Immature natural killer cell (primary cell): ENCODE measurements at regions not wholly inside any gene's neighbourhood (a gene's known extent, or its start where the extent isn't known, plus 50 kb on each side); places are given as distances from the start of the nearest gene placed in this dataset.

Experiments
- DNase-seq, 3 donors: peaks; one replicate each; pipeline ENCODE4 v3.0.0; 2022; ENCODE audit warnings: mixed read lengths in 1 of 3
- H3K27ac Mint-ChIP-seq, 6 donors: one replicate each; pipeline ENCODE4 v1.8.0; 2020; ENCODE audit warnings: mixed read lengths in 6 of 6, mild to moderate bottlenecking in 5 of 6, inconsistent platforms in 4 of 6, moderate library complexity in 3 of 6
- H3K27me3 Mint-ChIP-seq, 3 donors: one replicate each; pipeline ENCODE4 v1.8.0; 2020 to 2021; ENCODE audit warnings: low read depth in 3 of 3, mild to moderate bottlenecking in 3 of 3, mixed read lengths in 3 of 3, moderate library complexity in 3 of 3, inconsistent platforms in 1 of 3
- H3K36me3 Mint-ChIP-seq, 3 donors: one replicate each; pipeline ENCODE4 v1.8.0; 2020; ENCODE audit warnings: mixed read lengths in 3 of 3, inconsistent platforms in 2 of 3, mild to moderate bottlenecking in 2 of 3
- H3K4me1 Mint-ChIP-seq, 2 donors: one replicate each; pipeline ENCODE4 v1.8.0; 2020; ENCODE audit warnings: inconsistent platforms in 2 of 2, mild to moderate bottlenecking in 2 of 2, mixed read lengths in 2 of 2, moderate library complexity in 1 of 2
- H3K4me3 Mint-ChIP-seq, 5 donors: one replicate each; pipeline ENCODE4 v1.8.0; 2020; ENCODE audit warnings: mild to moderate bottlenecking in 5 of 5, mixed read lengths in 5 of 5, inconsistent platforms in 3 of 5, moderate library complexity in 3 of 5
- H3K9me3 Mint-ChIP-seq, 6 donors: one replicate each; pipeline ENCODE4 v1.8.0; 2020; ENCODE audit warnings: mild to moderate bottlenecking in 6 of 6, mixed read lengths in 6 of 6, inconsistent platforms in 4 of 6, moderate library complexity in 3 of 6

- H3K4me3 Mint-ChIP-seq, result no peak overlapping the region
- peaks cover 0 to 5% (median 2%) of the 10 kb centered on the region in 3 donors for H3K27me3 Mint-ChIP-seq
- no peak overlapping the region for H3K27ac Mint-ChIP-seq
- H3K36me3 Mint-ChIP-seq, result no peaks in the 10 kb centered on the region
- no peak for DNase-seq
- no peaks in the 10 kb centered on the region for H3K9me3 Mint-ChIP-seq
- H3K4me1 Mint-ChIP-seq, result no peaks in the 10 kb centered on the region
Measured at GRCh38 chr1:228957535-228957934, 222.3 kb downstream of the RHOU start.

- H3K4me1 Mint-ChIP-seq, result no peaks in the 10 kb centered on the region
- H3K27ac Mint-ChIP-seq, result no peak overlapping the region
- H3K4me3 Mint-ChIP-seq, result no peak overlapping the region
- no peaks in the 10 kb centered on the region for H3K36me3 Mint-ChIP-seq
- DNase-seq, result no peak
- peaks cover 0 to 5% (median 2%) of the 10 kb centered on the region in 3 donors for H3K27me3 Mint-ChIP-seq
- H3K9me3 Mint-ChIP-seq, result no peaks in the 10 kb centered on the region
Measured at GRCh38 chr1:228958121-228958520, 222.8 kb downstream of the RHOU start.

- no peaks in the 10 kb centered on the region for H3K36me3 Mint-ChIP-seq
- no peak overlapping the region for H3K27ac Mint-ChIP-seq
- no peak overlapping the region for H3K4me3 Mint-ChIP-seq
- no peak for DNase-seq
- H3K27me3 Mint-ChIP-seq, result peaks cover 0 to 7% (median 2%) of the 10 kb centered on the region in 3 donors
- no peaks in the 10 kb centered on the region for H3K9me3 Mint-ChIP-seq
- H3K4me1 Mint-ChIP-seq, result no peaks in the 10 kb centered on the region
Measured at GRCh38 chr1:228958741-228959140, 223.5 kb downstream of the RHOU start.

GRCh38 chr1:228960705-228961104 lies 225.4 kb downstream of the RHOU start:
- Mint-ChIP-seq H3K27me3 (peaks cover 0 to 7% (median 2%) of the 10 kb centered on the region in 3 donors), H3K4me3 (no peak overlapping the region), H3K9me3 (no peaks in the 10 kb centered on the region), H3K4me1 (no peaks in the 10 kb centered on the region), H3K27ac (no peak overlapping the region), H3K36me3 (no peaks in the 10 kb centered on the region)
- DNase-seq, result no peak

DNA sequence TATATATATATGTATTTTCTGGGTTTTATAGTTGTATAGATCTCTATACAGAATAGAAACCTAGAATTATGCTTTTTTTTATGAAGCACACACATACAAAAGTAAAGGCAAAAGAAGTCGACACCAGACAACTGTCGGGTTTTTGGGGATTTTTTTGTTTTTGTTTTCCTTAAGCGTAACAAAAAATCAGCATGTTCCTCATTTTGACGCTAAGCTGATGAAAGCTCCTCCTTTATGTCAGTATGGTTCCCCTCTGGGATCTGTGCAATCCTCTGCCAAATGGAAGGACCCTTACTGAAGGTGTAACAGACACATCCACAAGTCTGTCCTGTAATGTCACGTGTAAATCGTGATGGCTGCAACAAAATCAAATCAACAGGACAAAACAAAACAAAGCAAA lies 226.2 kb downstream of the RHOU start:
- Mint-ChIP-seq H3K27ac (no peak overlapping the region), H3K4me3 (no peak overlapping the region), H3K9me3 (no peaks in the 10 kb centered on the region), H3K36me3 (no peaks in the 10 kb centered on the region), H3K27me3 (peaks cover 0 to 7% (median 3%) of the 10 kb centered on the region in 3 donors), H3K4me1 (no peaks in the 10 kb centered on the region)
- no peak for DNase-seq

DNA sequence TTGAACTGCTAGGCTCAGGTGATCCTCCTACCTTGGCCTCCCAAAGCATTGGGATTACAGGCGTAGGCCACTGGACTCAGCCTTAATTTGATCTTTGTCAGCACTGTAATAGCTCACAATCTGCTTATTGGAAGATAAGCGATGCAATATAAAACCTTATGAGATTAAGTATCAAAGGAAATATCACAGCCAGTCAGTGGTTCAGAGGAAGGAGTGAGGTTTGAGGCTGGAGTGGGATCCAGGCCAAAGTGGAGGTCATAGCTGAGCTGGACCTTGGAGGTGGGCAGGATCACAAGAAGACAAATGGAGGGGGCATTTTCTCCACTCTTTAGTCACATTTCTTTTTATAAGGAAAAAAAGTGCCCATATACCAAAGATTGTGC lies 228.5 kb downstream of the RHOU start:
- H3K9me3 Mint-ChIP-seq, result no peaks in the 10 kb centered on the region
- H3K27ac Mint-ChIP-seq, result no peak overlapping the region
- no peaks in the 10 kb centered on the region for H3K36me3 Mint-ChIP-seq
- no peak for DNase-seq
- H3K27me3 Mint-ChIP-seq, result peaks cover under 1 to 5% (median 2%) of the 10 kb centered on the region in 3 donors
- H3K4me1 Mint-ChIP-seq, result no peaks in the 10 kb centered on the region
- H3K4me3 Mint-ChIP-seq, result no peak overlapping the region

DNA sequence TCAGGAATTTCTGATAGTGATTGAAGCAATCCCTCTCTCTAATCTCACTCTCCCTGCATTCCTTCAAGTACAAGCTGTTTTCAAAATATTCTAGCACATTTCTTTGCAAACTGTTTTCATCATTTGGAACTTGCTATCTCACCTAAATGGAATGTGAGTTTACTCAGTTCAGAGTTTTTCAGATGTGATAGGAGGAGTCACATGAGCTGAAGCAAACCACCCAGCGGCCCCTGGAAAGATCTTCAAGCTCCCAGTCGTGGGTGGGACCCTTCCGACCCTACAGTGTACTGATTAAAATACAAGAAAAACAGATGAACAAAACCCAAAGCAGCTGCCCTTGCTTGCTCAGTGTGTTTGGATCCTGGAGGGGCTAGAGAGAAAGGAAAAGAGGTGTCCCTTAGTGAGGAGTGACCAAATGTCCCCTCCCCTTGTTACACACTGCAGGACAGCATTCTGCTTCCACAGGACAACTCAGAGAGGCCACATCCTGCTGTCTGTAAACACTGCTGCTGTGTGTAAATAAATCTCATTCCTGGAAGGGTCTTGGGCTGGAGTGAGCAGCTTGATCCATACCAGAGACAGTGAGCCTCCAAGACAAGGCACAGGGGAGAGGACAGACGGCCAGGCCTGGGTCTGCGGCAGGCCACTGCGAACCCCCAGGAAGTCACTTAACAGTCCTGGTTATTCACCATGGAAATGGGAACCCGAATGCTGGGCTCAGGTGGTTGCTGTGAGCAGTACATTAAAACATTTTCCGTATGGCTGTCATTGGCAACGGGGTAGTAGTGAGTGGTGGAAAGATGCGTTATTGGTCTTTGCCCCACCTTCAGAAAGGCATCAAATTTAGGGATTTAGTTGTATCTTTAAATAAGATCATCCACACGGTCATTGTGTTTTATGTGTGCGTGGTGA lies 229.2 kb downstream of the RHOU start:
- no peak for DNase-seq
- H3K27me3 Mint-ChIP-seq, result peaks cover 2 to 5% (median 4%) of the 10 kb centered on the region in 3 donors
- H3K9me3 Mint-ChIP-seq, result no peaks in the 10 kb centered on the region
- H3K4me3 Mint-ChIP-seq, result no peak overlapping the region
- H3K36me3 Mint-ChIP-seq, result no peaks in the 10 kb centered on the region
- no peak overlapping the region for H3K27ac Mint-ChIP-seq
- no peaks in the 10 kb centered on the region for H3K4me1 Mint-ChIP-seq

DNA sequence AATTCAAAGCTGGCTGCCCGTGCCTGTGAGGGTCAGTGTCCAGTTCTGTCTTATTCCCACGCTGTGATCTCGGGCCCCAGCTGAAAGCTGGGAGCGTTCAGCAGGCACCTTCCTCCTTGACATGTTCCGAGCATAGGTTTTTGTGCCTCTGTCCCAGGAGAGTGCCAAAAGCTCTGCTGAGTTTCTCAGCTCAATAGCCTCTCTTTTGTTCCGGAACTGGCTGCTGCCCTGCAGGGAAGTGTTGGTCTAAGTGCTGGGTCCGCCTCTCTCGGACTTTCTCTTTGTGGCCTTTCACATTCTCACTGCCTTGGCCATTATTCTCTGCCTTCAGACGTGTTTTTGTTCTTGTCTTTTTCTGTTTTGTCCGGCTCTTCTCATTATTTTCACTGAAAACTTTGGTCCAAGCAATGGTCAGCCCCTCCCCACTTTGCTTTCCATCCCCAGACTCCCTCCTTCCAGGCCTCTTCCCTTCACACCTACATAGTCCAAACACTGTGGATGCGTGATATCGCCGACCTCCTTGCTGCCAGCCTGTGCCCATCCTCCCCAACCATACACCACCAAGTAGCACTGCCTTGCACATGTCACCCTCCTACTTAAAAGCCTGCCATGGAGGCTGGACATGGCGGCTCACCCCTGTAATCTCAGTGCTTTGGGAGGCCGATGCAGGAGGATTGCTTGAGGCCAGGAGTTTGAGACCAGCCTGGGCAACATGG lies 233.8 kb downstream of the RHOU start:
- no peak overlapping the region for H3K27ac Mint-ChIP-seq
- DNase-seq, result no peak
- H3K4me1 Mint-ChIP-seq, result no peaks in the 10 kb centered on the region
- H3K27me3 Mint-ChIP-seq, result peaks cover 2 to 9% (median 4%) of the 10 kb centered on the region in 3 donors
- no peak overlapping the region for H3K4me3 Mint-ChIP-seq
- no peaks in the 10 kb centered on the region for H3K9me3 Mint-ChIP-seq
- H3K36me3 Mint-ChIP-seq, result no peaks in the 10 kb centered on the region

DNA sequence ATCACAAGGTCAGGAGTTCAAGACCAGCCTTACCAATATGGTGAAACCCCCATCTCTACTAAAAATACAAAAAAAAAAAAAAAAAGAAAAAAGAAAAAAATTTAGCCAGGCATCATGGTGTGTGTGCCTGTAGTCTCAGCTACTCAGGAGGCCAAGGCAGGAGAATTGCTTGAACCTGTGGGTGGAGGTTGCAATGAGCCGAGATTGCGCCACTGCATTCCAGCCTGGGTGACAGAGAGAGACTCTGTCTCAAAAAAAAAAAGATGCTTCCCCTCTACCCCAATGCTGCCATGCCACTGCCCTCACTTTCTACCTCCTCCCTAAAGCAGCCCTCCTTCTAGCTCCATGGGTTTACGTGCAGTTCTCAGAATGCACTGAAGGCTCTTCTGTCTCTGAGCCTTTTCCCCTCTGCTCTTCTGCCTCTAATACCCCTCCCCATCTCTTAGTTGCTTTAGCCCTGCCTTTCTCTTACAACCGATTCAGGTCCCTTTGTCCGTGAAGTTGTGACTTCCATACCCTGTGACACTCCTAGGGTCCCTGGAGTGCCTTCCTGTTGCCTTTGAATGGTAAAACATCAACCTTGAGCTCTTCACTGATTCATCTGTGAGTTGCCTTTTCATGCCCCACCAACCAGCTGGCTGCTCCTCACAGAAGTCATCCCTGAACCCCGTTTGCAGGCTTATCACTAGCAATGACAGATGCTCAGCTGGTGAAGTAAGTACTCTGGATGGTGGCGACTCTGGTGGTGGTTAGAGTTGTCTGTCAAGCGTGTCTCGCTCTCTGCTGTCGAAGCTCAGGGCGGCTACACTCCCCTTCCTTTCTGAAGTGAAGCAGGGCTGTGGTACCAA lies 234.9 kb downstream of the RHOU start:
- no peak overlapping the region for H3K27ac Mint-ChIP-seq
- H3K4me3 Mint-ChIP-seq, result no peak overlapping the region
- no peaks in the 10 kb centered on the region for H3K36me3 Mint-ChIP-seq
- H3K27me3 Mint-ChIP-seq, result peaks cover 2 to 9% (median 6%) of the 10 kb centered on the region in 3 donors
- no peaks in the 10 kb centered on the region for H3K9me3 Mint-ChIP-seq
- DNase-seq, result no peak
- no peaks in the 10 kb centered on the region for H3K4me1 Mint-ChIP-seq

DNA sequence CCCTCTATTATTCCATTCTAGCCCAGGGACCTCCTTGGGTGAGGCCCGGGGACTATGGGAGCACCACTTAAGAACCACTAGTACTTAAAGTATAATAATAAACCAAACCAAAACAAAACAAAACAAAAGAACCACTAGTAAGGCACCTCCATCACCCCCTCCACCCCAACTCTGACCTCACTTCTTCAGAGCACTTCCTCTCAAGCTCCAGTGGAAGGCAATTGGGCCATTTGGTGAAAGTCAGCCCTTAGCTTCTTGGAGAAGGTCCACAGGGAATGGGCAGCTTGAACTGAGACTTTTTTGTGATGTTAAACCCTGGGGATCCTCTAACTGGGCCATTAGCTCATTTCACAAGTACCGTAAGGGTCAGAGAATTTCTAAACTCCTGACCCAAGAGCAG lies 237.3 kb downstream of the RHOU start:
- Mint-ChIP-seq H3K27ac (no peak overlapping the region), H3K4me3 (no peak overlapping the region), H3K4me1 (no peaks in the 10 kb centered on the region), H3K27me3 (peaks cover 2 to 9% (median 7%) of the 10 kb centered on the region in 3 donors), H3K36me3 (no peaks in the 10 kb centered on the region), H3K9me3 (no peaks in the 10 kb centered on the region)
- DNase-seq, result no peak

DNA sequence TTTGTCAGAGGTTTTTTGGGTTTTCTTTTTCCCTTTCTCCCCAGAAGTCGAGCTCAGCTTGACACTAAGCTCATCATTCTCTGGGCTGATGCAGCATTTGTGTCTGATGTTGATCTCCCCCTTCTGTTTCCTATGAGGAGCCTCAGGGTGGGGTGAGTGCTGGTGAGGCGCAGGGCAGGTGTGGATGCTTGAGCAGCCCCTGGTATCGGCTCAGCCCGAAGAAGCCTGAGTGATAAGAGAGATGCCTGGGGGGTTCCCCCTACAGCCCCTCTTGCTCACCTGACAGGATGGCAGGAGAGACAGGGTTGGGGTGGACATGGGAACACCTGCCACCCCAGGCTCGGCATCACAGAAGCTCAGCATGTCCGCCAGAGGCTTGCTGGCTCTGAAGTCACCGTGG lies 239.0 kb downstream of the RHOU start:
- no peak for DNase-seq
- Mint-ChIP-seq H3K36me3 (no peaks in the 10 kb centered on the region), H3K27me3 (peaks cover 0 to 7% (median 6%) of the 10 kb centered on the region in 3 donors), H3K4me1 (no peaks in the 10 kb centered on the region), H3K4me3 (no peak overlapping the region), H3K27ac (no peak overlapping the region), H3K9me3 (no peaks in the 10 kb centered on the region)

DNA sequence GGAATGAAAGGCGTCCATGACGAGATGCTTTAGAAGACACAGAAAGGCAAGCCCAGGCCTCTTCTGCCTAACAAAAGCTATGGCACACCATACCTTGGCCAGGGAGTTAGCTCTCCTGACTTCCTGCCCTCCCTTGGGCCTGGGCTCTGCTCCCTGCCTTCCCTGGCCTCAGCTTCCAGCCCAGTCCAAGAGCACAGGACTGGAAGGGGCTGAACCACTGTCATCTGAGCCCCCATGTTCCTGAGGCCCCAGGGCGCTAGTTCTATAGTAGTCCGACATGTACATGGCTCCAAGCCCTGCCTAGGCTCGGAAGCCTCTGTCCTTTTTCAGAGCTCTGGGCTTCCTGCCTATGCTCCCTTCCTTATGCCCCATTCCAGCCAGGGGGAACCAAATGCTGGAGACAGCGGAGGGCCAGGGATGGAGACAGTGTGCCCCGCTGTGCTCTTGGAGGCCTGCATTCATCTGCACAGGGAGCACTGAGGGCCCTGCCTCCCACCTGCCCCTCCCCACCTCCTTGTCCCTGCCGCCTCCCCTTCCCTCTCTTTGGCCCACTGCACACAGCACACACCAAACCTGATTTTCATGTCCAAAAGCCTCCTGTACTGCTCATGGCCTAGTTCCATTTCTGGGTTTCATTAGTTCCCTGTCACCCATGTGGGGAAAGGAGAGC lies 240.1 kb downstream of the RHOU start:
- Mint-ChIP-seq H3K27me3 (peaks cover 0 to 5% (median 4%) of the 10 kb centered on the region in 3 donors), H3K4me3 (no peak overlapping the region), H3K36me3 (no peaks in the 10 kb centered on the region), H3K4me1 (no peaks in the 10 kb centered on the region), H3K9me3 (no peaks in the 10 kb centered on the region), H3K27ac (no peak overlapping the region)
- DNase-seq, result no peak

DNA sequence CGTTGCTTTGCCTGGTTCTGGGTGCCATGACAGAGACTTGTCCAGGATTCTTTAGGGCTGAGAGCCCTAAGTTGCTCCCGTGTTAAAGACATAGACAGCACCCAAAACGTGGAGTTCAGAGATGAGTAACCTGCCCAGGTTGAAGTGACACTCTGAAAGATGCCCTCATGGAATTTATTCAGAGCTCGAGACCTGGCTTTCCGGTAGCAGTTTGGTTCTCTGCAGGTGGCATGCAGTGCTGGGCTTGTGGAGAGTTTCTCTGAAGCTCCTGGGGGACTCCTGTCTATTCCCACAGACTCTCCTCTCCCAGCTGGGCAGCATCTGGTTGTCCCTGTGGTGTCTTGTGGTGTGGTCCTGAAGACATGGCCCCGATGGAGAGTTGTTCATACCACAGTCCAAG lies 241.0 kb downstream of the RHOU start:
- DNase-seq, result no peak
- no peak overlapping the region for H3K27ac Mint-ChIP-seq
- no peak overlapping the region for H3K4me3 Mint-ChIP-seq
- H3K36me3 Mint-ChIP-seq, result no peaks in the 10 kb centered on the region
- H3K27me3 Mint-ChIP-seq, result peaks cover 0 to 5% (median 0%) of the 10 kb centered on the region in 3 donors
- H3K9me3 Mint-ChIP-seq, result no peaks in the 10 kb centered on the region
- no peaks in the 10 kb centered on the region for H3K4me1 Mint-ChIP-seq
